Stimulated activated CD4-positive, alpha-beta T cell treated with anti-CD3 and anti-CD28 coated beads, Interleukin-4, amount 100 ng/mL, for 4 hours (primary cell): ENCODE measurements at regions not wholly inside any gene's neighbourhood (a gene's known extent, or its start where the extent isn't known, plus 50 kb on each side); places are given as distances from the start of the nearest gene placed in this dataset.

Experiments used
- DNase-seq, 2 experiments: peaks; one replicate each; pipeline ENCODE4 v3.0.0-alpha.2; 2020

DNA sequence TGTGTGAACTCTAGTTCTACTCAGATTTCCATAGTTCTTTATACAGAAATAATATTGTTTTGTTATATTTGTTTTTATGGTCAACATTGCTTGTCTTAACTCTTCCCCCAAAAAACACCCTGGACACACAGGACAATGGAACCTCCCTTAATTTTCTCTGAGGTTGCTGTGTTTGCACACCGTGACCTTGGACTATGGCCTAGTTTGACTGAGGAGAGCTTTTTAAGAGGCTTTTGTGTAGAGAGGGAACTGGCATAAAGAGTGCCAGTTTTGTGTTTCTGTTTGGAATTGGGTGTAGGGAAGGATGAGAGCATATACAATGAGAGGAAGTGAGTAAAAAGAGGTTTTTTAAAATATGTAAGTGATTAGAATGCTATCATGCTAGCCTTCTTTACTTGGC, 101.1 kb upstream of the MEF2C start:
- DNase-seq: no peak

DNA sequence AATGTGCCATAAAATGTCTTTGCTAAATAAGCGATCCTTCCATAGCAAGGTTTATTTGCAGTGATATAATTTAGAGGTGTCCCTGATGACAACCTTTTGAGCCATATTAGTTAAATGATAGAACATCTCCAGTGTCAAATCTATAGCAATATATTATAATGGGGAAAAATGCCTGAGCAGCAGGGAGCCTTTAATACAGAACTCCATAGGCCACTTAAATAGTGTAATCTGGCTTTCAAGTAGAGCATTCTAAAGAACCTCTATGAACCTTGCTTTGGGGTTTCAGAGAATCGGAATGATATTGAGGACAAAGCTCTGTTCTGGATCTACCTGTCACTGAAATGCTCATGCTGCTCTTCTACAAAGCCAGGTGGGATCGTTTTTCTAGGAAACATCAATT, 96.7 kb upstream of the MEF2C start:
- DNase-seq: no peak

DNA sequence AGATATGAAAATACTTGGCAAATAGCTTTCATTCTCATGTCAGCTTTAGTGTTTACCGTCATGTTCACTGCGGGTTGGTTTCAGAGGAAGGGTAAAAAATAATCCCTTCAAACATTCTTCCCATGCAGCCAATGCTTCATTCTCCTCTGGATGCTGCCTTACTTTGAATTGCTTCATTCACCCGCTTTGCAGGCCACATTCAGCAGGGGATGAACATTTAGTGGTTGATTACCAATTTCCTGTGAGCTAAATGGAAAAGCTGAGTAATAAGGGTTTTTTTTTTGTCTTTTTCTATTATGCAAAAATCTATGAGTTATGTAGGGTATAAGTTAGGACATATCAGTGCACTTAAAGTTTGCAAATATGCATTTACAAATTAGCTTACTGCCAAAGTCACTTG, 96.3 kb upstream of the MEF2C start:
- no peak for DNase-seq

DNA sequence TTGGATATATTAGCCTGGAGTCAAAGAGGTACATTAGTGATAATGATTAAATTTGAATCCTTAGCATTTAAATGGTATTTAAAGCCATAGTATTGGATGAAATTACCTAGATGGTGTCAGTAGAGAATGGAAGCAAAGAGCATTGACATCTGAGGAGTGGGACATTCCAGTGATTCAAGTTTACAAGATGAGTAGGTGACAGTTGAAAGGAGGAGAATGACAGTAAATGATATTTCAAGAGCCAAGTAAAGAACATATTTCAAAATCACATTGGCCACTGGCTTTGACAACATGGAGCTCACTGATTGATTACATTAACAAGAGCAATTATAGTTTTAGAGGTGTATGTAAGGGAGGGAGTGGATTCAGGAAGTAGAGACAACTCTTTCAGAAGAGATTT, 93.9 kb upstream of the MEF2C start:
- DNase-seq: no peak

DNA sequence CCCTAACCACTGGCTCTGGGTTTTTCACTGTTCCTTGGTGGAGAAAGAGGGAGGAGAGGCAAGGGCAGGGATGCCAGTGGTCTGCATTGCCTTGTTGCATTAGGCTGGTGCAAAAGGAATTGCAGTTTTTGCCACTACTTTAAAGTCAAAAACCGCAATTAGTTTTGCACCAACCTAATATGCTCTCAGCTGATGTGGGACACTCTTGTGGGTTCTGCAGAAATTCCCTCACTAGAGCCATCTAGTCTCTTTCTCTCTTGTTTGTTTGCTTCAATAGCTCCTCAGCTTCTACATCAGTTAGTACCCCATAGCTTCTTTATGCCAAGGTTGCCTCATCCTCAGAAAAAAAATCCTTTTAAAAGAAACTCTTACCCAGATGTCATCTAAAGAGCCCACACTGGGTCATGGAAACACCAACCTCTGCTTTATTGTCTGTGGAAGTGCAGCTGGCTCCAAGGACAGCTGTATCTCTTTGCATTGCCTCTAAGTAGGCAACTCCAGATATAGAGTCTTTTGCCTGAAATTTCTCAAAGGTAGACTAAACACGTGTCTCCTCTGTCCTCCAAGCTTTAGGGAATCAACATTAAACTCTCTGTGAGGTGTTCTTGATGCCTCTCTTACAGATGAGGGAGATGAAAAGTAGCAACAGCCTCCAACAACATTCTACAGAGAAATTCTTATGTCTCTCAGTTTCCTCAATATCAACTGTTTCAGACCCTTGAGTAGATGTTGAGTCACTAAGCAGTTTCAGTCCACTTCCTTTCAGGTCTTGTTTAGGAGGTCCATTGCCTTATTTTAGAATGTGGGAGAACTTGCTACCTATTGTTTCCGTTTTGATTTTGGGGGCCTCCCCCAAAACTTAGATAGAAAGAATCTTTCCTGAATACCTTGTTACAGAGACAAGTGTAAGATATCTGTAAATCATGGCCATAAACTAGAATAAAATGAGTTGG, 84.9 kb upstream of the MEF2C start:
- DNase-seq: no peak

DNA sequence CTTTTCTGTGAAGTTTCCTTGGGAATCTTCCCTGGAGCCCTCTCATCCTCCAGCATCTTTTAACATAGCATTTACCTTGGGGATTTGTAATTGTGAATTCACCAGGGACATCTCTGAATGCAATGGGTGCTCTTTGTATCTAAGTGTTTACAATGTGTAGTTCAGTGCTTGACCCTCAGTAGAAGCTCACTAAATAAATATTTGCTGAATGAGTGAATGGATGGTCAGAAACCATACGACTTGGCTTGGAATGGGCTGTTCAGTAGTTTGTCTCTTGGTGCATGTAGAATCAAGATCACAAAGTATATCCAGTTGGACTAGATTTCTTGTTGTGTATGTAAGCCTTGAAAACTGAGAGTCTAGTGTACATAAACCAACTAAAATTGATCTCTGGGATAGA, 81.8 kb upstream of the MEF2C start:
- DNase-seq: no peak

DNA sequence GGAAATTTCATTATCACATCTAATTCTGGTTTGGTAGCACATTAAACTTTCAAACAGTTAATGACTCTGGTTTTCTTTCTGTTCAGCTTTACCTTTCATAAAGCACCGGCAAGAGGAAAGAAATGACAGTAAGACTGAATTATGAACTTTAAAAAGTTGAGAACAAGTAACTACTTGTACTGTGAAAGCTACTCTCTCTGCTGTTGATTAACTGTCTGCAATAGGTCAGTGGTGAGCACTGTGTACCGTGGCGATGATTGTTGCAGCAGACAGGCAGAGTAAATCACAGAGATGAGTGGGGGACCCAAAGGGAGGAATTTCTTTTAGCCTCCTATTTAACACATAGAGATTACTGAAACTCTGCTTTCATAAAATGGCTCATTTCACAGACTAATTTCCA, 74.0 kb upstream of the MEF2C start:
- no peak for DNase-seq

DNA sequence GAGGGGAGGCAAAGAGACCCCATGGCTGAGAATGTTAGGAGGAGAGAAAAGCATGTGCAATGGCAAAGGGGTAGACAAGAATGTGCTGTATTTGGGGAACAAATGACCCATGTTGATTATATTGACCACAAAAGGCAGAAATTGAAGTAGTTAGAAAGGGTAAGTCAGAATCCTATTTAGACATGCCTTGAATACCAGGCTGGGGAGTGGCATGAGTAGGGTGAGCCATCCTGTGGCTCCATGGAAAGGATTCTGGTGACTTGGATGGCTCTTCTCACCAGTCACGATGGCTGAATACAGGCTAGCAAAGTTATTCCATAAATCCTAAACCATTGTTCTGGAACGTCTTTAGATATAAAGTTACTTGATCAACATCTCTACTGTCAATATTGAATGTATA, 73.4 kb upstream of the MEF2C start:
- DNase-seq: no peak

DNA sequence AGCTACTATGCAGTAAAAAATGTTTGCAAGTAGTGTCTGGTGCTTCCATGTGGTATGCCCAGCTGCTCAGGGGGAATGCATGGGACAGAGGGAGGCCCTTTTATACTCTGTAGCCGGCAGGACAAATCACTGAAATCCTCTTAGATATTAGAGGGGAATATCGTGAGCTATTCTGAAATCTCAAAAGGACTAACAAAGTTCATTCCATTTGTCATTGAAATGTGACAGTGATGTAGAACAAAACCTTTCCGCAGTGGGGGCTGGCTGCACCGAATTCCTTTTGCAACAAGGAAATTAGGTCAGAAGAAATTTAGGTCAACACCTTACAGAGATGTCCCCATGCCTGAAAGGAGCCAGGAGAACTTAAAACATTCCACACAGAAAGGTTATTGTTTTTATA, 72.4 kb upstream of the MEF2C start:
- no peak for DNase-seq

DNA sequence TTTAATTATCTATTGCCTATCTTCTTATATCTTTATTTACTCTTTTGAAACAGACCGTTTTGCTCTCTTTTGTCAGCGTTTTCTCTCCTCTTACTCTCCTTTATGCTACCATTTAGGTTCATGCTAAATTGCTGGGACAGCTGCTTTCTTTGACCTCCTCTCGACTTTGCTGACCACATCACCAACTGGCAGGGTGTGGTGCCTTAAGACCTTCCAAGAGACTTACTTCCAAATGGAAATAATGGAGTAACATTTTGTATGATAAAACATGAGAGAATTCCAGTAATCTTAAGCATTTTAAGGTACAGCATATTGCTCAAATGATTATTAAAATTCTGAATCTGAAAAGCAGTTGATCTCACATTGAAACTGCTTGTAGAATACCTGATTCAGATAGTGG, 71.5 kb upstream of the MEF2C start:
- DNase-seq: no peak

DNA sequence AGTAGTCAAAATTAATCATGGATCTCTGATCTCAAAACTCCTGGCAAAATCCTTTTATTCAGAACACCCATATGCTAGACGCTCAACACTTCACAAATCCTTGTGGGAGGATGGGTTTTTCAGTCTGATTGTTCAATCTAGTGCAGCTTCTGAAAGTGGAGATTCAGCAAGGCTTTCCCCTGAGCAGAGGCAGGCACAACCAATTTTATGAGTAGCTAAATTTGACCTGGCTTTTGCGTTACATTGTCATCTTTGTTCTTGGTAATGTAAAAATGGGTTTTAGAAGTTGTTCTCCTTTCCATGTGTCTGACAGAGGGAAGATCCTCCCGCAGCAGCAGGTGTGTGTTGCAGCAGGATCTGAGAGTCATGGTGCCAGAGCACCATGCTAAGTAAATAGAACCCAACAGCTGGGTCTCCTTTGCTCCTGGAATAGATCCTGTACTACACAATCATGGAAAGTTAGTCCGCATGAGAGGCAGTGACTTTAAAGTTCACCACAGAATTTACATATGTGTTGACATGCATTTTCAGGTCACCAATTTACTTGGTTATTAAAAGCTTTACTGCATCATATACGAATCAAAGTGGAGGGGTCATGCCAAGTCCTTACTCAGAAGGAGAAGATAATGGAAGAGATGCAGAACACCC, 70.1 kb upstream of the MEF2C start:
- no peak for DNase-seq

DNA sequence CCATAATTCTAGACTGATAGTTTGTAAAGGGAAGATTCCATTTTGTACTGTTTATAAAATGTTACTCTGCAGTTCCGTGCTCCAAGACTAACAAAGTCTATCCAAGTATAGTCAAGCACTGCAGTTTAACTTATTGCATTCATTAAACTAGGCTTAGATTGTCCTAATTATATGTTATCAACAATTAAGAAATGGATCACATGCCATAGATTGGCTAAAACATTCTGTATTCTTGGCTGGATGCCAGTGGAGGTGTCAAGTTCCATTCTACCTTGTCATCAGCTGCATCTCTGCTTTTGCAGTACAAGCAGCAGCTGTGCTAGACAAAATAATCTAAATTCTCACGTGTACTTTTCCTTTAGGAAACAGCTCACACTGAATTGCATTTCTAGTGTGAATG, 69.4 kb upstream of the MEF2C start:
- no peak for DNase-seq

DNA sequence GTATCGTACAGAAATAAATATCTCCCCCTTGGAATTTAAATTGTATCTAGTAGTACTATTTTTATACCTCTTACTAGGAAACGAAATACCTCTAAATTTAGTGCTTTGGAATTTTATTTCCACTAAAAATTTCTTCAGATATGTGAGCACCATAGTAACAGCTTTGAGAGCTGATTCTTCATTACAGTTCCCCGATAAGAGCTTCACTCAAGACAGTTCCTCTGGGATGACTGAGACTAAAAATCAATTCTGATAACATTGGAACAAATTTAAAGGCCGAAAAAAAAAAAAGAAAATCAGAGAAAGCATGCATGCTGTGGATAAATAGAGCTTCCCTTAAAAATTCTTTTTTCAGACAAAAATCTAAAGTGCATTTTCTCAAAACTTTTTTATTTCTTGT, 68.5 kb upstream of the MEF2C start:
- DNase-seq: no peak

DNA sequence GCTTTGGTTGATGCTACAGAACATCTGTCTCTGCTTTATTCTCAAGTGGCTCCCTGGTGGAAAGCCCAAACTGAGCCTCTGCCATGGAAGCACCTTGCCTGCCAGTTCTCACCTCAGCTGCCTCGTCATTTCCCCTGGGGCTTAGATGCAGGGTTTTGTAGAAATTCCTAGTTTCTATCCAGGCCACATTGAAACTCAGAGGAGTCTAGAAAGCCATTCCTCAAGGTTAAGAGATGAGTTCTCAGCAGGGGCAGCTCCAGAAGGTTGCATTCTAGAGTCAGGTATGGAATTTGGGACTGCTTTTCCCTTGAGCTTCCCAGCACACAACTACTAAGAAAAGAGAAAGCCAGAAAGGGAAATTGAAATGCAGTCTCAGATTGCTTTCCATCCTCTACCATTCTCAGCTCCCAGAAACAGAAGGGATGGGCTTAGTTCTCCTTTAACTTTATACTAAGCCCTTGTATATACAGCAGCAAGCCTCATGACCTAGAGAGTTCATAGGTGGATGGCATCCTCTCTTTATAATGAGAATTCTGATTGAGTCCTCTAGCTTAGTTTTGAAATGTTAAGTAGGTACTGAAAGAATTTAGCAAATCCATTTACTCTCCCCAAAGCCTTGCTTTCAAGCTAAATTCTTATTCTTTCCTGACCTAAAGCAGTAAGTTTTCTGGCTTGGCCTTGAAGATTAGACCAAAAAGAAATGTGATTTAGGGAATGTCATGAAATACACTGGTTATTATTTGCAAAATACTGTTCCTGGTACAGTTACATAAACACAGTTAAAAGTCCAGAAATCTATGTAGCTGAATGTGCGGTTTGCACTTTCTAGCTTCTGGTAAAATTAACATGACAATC, 66.0 kb upstream of the MEF2C start:
- DNase-seq: no peak

DNA sequence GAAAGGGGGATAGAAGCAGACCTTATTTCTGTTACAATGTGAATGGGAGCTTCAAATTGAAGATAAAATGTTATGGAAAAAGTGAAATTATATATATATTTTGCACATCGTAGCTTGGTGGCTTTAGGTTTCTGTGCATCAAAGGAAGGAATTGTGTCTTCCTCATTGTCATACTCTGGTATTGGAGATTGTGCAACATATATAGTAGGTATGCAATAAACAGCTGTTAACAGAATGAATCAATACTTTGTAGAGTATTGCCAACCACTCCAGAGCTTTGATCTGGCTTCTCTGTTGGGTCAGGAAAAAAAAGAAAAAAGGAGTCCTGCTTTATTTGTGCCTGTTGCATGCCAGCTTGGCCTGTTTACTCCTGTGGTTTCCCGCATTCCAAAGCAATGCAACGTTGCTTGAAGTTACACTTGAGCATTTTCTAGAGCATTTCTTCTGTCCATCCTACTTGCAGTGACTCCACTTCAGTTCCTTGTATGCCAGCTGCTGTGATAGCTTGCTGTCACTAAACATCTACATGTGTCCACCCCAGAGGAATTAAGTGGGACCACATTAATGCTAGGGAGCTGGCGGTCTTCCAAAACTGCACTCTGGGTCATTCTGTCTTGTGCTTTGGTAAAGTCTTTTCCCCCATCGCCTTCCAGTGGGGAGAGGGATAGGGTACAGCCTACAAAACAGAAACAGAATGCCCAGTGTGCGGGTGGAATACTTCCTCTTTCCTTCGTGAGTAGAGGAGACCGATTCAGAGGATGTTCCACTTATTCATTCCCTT, 62.0 kb upstream of the MEF2C start:
- no peak for DNase-seq

DNA sequence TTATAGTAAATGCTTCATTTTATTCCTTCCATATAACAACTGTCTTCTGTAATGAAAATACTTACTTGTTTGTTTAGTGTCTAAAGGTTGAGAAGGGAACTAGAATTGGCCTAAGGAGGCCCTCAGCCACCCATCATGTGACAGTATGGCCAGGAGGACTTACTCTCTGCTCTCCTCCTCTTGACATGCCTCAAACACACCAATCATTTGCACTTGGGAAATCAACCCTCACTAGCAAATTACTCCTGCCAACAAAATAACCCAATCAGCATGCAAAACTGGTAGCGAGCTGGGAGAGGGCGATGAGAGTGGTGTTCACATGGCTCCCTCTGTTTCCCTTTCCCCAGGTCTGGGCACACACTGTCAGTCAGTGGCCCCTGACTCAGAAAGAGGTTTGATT, 58.6 kb upstream of the MEF2C start:
- no peak for DNase-seq

DNA sequence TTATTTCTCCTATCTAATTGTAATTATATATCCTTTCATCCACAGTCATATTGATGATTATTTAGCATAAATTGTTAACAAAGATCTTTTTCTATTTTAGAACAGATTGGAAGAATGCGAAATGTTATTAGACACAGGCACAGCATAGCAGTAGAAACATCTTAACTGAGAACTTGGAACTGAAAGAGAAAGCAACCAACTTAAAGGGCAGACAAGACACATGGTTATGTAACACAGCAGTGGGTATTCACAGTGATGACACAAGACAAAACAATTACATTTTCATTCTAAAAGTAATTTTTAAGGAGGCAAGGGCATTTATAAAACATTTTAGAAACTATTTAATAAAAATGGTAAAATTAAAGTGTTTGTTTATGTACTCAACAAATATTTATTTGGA, 57.7 kb upstream of the MEF2C start:
- no peak for DNase-seq

DNA sequence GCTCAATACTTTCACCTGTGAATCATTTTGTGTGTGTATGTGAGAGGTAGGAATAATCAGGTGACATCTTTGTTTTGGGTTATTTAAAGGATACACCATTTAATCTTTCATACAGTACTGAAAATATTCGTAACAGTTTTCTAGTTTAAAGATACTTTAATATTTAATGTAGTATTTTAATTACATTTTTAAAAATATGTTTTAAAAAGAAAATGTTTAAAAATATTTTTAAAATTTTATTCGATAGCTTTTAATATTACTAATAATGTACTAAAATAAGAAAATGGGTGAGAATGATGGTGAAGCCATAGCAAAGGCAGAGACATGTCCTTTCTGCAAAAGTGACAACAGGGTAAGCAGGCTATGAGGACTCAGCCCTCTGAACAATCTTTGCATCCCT, 56.3 kb upstream of the MEF2C start:
- DNase-seq: no peak

DNA sequence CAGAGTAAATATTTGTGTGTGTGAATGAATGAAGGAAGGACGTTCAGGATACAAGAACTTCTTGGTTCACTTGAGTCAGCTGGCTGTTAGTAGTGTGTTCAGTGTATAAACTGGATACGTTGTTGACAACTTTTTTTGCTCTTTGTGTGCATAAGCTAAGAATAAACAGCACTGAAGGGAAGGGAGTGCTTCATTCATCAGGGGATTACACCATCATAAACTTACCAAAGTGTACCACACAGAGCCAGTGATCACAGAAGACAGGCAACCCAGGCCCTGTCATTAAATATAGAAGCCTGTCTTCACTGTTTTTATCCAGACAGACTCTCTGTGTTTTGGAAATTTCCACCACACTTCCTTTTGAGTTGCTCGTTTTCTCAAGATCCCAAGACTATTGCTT, 55.5 kb upstream of the MEF2C start:
- DNase-seq: no peak

DNA sequence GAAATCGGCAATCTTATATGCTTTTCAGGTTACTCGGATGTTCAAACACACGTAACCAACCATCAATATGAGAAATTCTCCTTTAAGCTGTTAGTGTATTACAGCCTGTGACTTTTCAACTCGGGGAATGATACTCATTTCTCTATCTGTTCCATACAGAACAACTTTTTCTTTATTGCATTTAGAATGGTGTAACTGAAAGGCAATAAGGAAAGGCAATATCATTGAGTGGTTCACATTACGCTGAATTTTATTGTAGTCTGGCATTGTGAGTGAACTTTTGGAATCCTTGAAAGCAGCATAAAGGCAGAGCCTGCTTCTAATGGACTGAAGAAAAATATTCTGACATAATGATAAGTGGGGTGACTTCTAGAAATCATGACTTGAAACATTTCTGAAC, 54.4 kb upstream of the MEF2C start:
- no peak for DNase-seq

DNA sequence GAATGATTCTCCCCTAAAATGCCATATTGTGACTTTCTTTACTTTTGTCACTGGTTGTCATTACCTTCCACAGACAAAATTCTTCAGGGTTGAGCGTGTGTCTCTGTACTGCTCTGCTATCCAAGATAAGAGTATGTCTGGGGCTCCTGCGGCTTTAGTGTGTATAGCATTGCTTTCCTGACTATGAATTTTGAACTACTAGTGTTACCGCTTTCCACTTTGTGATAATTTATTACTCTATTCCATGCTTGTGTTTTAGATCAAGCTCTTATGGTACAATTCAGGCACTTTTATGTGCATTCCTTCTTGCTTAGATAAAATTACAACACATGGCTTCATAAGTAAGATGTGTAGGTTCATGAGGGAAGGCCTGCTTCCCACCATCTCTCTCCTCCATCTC, 51.5 kb upstream of the MEF2C start:
- DNase-seq: no peak
